ENCODE measurements at regions not wholly inside any gene's neighbourhood (a gene's known extent, or its start where the extent isn't known, plus 50 kb on each side); places are given as distances from the start of the nearest gene placed in this dataset.
"Not testable (repeated sequence)": the region's sequence is repeated elsewhere in the genome, so short reads cannot be mapped to it uniquely, and the experiment has no call there.

- Histone ChIP-seq H3K27me3 (peaks cover 0 to 56% (median 17%) of the 10 kb centered on the region in 3 donors), H3K36me3 (no peaks in the 10 kb centered on the region), H3K4me1 (peaks cover 0 to 9% (median 2%) of the 10 kb centered on the region in 4 donors), H3K9me3 (no peaks in the 10 kb centered on the region), H3K4me3 (no peak overlapping the region), H3K27ac (no peak overlapping the region)
- intact Hi-C loops (cut with DNase I; ENCODE audit: low total_unique reads): no loop called here
- TF ChIP-seq POLR2AphosphoS5 (IDR thresholded peaks at IDR 0.05): no peak
- TF ChIP-seq CTCF (IDR thresholded peaks at IDR 0.05): no peak
- TF ChIP-seq EP300 (IDR thresholded peaks at IDR 0.05): no peak
- no peak for TF ChIP-seq POLR2A (IDR thresholded peaks at IDR 0.05)
- WGBS, 5 donors: 39 to 46% (median 44%) methylated on average over 18 of the region's 18 CpGs
- DNase-seq: no peak
Measured at GRCh38 chr3:13233487-13234485, 160.6 kb upstream of the IQSEC1 start.

GRCh38 chr3:13231781-13232666 is 158.8 kb upstream of the IQSEC1 start:
- H3K27ac ChIP-seq: no peak overlapping the region
- H3K4me3 ChIP-seq: no peak overlapping the region
- peaks cover 0 to 52% (median 17%) of the 10 kb centered on the region in 3 donors for H3K27me3 ChIP-seq
- WGBS, 5 donors: 59 to 72% (median 69%) methylated on average over 22 of the region's 22 CpGs
- H3K9me3 ChIP-seq: no peaks in the 10 kb centered on the region
- TF ChIP-seq POLR2A (IDR thresholded peaks at IDR 0.05) (no peak), CTCF (IDR thresholded peaks at IDR 0.05) (no peak), POLR2AphosphoS5 (IDR thresholded peaks at IDR 0.05) (no peak)
- H3K36me3 ChIP-seq: no peaks in the 10 kb centered on the region
- peaks cover 0 to 9% (median 2%) of the 10 kb centered on the region in 4 donors for H3K4me1 ChIP-seq
- no peak for DNase-seq
- intact Hi-C loops (cut with DNase I; ENCODE audit: low total_unique reads): no loop called here

GRCh38 chr3:13229273-13229949 is 156.2 kb upstream of the IQSEC1 start:
- H3K4me1 ChIP-seq: no peaks in the 10 kb centered on the region
- 43 to 49% (median 46%) methylated on average over 8 of the region's 8 CpGs for WGBS, 5 donors
- H3K27ac ChIP-seq: no peak overlapping the region
- no peaks in the 10 kb centered on the region for H3K36me3 ChIP-seq
- no peak overlapping the region for H3K4me3 ChIP-seq
- H3K9me3 ChIP-seq: no peaks in the 10 kb centered on the region
- no peak for DNase-seq
- no peak for TF ChIP-seq POLR2AphosphoS5 (IDR thresholded peaks at IDR 0.05)
- no peak for TF ChIP-seq POLR2A (IDR thresholded peaks at IDR 0.05)
- TF ChIP-seq EP300 (IDR thresholded peaks at IDR 0.05): no peak
- TF ChIP-seq CTCF (IDR thresholded peaks at IDR 0.05): no peak
- intact Hi-C loops (cut with DNase I; ENCODE audit: low total_unique reads): no loop called here
- peaks cover 0 to 26% (median 0%) of the 10 kb centered on the region in 3 donors for H3K27me3 ChIP-seq

- DNase-seq: no peak
- Histone ChIP-seq H3K4me3 (no peak overlapping the region), H3K9me3 (no peaks in the 10 kb centered on the region), H3K27ac (no peak overlapping the region), H3K4me1 (no peaks in the 10 kb centered on the region), H3K27me3 (peaks cover 0 to 19% (median 0%) of the 10 kb centered on the region in 3 donors), H3K36me3 (no peaks in the 10 kb centered on the region)
- TF ChIP-seq EP300 (IDR thresholded peaks at IDR 0.05): no peak
- no peak for TF ChIP-seq CTCF (IDR thresholded peaks at IDR 0.05)
- TF ChIP-seq POLR2A (IDR thresholded peaks at IDR 0.05): no peak
- WGBS, 5 donors: 74 to 89% (median 78%) methylated on average over 3 of the region's 3 CpGs
- intact Hi-C loops (cut with DNase I; ENCODE audit: low total_unique reads): no loop called here
Measured at GRCh38 chr3:13228584-13228983, 155.4 kb upstream of the IQSEC1 start.

- H3K4me3 ChIP-seq; H3K27ac ChIP-seq; H3K9me3 ChIP-seq; H3K36me3 ChIP-seq; intact Hi-C loops (cut with DNase I; ENCODE audit: low total_unique reads); DNase-seq; H3K4me1 ChIP-seq: not testable (repeated sequence)
- WGBS, 5 donors: 72 to 90% (median 80%) methylated on average over 12 of the region's 12 CpGs
- peaks cover 0 to 15% (median 0%) of the 10 kb centered on the region in 3 donors for H3K27me3 ChIP-seq
Measured at GRCh38 chr3:13228169-13228568, 154.9 kb upstream of the IQSEC1 start.

All from stomach (tissue), 8 donors.